ENCODE measurements at regions not wholly inside any gene's neighbourhood (a gene's known extent, or its start where the extent isn't known, plus 50 kb on each side); places are given as distances from the start of the nearest gene placed in this dataset.

DNA sequence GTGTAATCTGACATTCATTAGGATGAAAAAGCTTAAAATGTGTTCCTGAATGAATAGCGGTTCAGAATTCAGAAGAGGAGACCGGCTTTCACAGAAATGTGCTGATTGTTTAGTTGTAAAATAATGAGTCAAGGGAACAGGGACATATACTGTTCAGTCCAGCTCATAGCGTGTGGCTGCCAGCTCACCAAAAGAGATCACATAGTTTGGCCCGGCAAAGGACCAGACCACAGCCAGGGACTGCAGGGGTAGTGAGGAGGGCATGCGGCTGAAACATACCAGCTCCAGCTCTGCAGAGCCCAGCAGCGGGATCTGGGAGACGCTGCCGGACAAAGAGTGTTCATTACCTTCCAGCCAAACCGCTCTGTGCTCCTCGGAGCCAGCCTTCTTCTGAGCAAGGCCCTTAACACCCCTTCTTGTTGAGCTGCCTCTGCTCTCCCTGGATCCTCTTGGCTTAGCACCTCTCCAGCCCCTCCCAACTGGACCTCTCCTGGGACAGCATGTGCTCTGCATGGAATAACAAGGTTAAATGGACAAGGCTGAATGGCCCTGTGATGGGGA lies 116.8 kb upstream of the CNTLN start:
- DNase-seq, result no peak

DNA sequence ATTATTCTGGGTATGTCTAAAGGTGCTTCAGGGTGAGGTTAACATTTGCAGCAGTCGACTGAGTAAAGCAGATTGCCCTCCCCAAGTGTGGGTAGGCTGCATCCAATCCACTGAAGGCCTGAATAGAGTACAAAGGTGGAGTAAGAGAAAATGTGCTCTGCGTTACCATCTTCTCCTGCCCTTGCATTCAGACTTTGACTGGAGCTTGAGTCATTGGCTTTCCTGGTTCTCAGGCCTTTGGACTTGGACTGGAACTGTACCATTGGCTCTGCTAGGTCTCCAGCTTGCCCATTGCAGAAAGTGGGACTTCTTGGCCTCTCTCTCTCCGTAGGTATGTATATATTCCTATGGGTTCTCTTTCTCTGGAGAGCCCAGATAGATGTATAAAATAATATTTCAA lies 120.9 kb upstream of the CNTLN start:
- DNase-seq, result no peak

DNA sequence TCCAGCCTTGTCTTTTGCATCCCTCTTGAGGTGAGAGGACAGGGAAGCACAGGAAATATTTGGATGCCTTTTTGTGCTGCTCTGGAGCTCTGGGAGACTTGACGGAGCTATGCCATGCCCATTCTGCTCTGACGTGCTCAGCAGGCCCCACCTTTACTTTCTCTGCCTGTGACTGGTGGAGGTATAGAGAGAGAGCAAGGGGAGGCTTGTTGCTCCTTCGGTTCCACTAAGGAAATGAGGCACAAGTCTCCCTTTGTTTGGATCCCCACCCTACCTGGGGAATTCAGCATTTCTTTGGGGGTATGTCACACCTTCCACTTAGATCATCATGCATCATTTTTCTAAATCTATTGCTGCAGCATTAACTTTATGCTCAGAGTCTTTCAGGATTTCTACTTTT lies 121.8 kb upstream of the CNTLN start:
- DNase-seq, result no peak

- no peak for DNase-seq
These were observed 123.0 kb upstream of the CNTLN start for GRCh38 chr9:17011880-17012279.

DNA sequence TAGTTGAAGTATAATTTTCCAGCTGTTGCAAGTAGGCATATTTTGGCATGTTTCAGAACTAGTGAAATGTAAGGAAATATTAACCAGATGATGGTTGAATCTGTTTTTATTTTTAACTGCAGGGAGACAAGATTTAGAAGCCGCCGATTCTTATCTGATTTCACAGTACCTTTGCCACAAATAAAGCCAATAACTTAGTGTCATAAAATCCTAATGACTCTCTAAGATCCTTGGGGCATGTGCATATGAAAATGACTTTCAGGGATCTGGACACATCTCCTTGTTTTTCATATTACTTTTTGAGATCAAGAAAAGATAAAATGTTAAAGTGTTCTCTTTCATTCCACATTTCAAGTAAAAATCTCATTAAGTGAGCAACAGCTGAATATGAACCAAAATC lies 125.8 kb upstream of the CNTLN start:
- no peak for DNase-seq

- DNase-seq, result no peak
These were observed 129.6 kb upstream of the CNTLN start for GRCh38 chr9:17005056-17005823.

DNA sequence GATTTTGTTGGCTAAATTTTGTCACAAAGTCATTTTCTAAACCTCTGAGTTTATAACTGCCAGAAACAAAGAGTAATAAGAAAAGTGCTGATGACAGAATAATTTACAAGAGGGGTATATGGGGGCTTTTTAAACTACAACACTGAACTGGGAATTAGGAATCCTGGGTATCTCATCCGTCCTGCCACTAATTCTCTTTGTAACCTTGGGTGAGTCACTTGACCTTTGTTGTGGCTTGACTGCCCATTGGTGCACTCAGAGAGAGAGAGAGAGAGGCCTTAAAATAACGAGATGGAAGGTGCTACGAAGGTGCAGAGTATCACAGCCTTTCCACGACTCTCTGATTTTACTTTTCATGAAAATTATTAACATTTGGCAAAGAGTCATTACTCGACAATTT lies 130.3 kb upstream of the CNTLN start:
- no peak for DNase-seq

DNA sequence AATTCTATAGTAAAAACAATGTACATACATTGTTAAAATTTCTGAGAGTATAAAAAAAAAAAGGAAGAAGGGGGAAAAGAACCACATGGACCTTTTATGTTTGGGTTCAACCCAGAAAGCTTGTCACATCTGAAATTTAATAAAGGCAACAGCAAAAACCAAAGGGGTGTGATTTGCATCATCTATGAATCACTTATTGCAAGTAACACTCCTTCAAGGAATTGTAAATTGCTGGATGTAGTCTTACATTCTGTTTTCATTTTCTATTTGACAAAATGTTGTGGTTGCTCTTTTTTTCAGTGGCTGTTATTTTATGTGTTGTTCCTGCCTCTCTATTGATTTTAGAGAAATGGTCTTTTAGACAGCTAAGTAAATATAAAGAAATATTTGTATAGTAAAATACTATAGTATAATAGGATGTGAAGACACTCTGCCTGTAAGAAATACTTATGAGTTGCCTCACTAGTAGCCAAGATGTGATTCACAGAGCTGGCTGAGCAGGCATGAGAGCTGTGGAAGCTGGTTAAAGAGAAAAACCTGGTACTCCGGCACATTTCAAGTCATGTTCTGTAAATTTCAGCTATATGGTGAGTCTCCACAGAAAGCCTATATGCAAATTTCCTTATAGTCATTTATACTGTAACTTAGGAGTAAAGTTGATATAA lies 131.1 kb upstream of the CNTLN start:
- DNase-seq, result no peak

GRCh38 chr9:16996901-16997491 lies 126.5 kb upstream of the BNC2 start:
- no peak for DNase-seq

DNA sequence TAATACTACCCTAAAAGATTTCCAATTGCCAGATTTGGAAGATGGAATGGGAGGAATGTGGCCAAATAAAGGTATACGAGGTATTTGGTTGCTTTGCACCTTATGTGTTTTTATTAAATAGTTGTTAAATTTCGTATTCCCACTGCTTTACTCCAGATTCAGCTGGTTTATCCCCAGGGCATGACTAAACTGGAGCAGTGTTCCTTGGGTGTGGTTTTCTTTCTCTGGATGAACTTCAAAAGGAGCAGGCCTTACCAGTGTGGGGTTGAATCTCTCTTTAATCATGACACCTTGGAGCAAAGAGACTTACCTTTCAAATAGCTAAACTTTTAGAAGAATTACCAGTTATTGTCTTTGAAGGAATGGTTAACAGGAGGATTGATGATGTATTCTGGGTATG lies 121.7 kb upstream of the BNC2 start:
- no peak for DNase-seq

DNA sequence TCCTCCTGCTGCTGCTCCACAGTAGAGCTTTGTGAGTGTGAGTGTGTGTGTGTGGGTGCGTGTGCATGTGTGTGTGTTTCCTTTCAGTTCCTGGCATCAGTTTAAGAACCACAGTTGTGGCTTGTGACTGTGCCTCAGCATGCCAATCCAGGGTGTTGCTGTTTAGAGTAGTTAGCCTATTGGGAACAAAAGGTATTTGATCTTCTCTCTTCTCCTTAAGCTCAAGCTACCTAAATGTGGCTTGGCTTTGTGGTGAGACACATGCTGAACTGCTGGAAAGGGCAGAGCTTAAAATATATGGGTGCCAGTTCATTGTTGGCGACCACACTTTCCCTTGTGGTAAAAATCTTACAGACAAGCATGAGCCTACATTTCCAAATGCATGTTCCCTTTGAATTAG lies 116.6 kb upstream of the BNC2 start:
- DNase-seq, result no peak

GRCh38 chr9:16986556-16986955 lies 116.1 kb upstream of the BNC2 start:
- DNase-seq, result no peak

DNA sequence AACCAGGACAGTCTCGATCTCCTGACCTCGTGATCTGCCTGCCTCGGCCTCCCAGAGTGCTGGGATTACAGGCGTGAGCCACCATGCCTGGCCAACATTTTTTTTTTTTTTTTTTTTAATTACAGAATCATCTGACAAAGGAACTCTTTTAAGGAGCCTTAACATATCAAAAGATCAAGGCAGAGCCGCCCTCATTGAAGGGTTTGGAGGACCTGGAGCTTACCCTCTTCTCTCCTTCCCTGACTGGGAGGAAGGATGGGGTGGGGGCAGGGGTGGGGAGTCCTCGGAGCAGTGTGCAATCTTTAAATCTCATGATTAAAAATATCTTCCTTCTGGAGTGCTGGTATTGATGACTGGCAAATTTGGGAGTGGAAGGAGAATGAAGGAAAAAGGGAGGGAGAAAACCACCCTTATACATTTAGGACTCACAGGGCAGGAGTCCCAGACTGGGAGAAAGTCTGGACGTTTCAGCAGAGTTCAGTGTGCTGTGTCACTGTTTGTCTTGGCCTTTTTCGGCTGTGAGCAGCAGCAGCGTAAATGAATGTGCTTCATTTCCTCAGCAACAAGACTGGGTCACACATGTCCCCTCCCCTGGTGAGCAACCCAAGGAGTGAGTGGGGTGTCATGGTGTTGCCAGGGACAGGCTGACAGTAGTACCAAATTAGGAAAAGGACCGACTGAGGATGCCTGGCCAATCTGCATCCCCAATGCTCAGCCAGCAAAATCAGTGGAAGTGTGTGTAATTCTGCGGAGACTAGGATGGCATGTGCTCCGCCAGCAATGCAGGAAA lies 115.3 kb upstream of the BNC2 start:
- DNase-seq, result no peak

- DNase-seq, result no peak
These were observed 112.4 kb upstream of the BNC2 start for GRCh38 chr9:16982780-16983310.

DNA sequence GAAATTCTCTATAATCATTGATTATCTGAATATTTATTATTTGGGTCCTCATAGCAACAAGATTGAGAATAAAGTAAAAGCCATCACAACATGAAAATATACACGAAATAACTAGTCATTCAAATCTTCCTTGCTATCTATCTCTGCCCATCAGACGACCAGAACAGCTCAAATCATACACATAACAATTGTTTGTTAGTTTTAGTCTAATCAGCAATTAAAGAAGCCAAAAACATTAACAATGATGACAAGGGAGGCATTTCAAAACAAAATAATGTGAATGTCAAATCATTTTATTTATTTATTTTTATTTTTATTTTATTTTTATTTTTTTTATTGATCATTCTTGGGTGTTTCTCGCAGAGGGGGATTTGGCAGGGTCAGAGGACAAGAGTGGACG lies 106.0 kb upstream of the BNC2 start:
- no peak for DNase-seq

DNA sequence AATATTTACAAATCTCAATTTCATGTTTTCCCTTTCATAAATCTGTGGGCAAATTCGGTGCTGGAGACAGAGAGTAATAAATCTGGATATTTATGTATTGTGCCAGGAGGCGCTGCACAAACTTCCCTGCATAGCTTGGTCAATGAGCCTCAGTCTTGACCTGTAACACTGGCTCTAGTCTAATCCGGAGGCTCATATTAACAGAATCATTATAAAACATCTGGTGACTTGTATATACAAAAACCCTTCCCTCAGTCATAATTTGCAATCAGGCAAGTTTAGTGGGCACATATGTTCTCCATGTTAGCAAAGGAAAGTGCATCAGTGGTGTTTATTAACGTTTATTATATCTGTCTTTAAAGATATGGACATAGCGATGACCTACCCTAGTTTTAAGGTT lies 104.0 kb upstream of the BNC2 start:
- DNase-seq, result peak; percentile 38

- DNase-seq, result no peak
These were observed 99.9 kb upstream of the BNC2 start for GRCh38 chr9:16970321-16970720.

GRCh38 chr9:16964228-16964627 lies 93.8 kb upstream of the BNC2 start:
- DNase-seq, result no peak

- no peak for DNase-seq
These were observed 89.6 kb upstream of the BNC2 start for GRCh38 chr9:16960084-16960483.

GRCh38 chr9:16959391-16959790 lies 88.9 kb upstream of the BNC2 start:
- no peak for DNase-seq

DNA sequence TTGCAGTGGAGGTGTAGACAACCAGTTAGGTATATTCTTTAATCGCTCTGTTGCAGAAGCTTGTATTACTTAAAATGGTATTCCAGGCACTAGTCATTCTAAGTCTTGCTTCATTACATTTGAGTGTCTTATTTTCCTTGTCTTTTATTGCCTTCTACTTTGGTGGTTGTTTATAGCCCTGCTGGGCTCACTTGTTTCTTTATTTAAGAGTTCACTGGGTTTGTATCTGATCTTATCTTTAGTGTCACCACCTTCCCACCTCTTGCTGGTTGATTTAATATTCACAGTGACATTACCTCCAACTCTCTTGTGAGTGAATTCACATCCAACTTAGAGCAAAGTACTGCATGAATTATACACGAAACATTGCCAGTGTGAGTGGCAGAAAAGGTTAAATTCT lies 83.6 kb upstream of the BNC2 start:
- no peak for DNase-seq

GRCh38 chr9:16951502-16951901 lies 81.0 kb upstream of the BNC2 start:
- no peak for DNase-seq

DNA sequence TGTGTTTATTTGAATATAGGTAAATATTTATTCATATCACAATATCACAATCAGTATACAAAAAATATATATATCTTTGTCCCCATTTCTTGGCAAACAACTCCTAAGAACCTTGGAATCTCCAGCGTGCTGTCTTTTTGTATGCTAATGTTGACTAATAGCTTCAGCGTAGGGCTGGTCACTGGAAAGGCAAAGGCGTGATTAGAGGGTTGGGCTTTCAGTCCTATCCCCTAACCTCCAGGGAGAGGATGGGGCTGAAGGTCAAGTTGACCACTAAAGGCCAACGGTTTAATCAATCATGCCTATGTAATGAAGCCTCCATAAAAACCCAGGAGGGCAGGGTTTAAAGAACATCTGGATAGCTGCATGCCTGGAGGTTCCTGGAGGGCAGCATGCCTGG lies 79.6 kb upstream of the BNC2 start:
- no peak for DNase-seq

Data from NCI-H524 treated with DMSO at 0.1 percent for 48 hours (cell line).